A549 (cell line): ENCODE measurements at regions not wholly inside any gene's neighbourhood (a gene's known extent, or its start where the extent isn't known, plus 50 kb on each side); places are given as distances from the start of the nearest gene placed in this dataset.

Experiments used
- CBX8 ChIP-seq: fragments of 200-600 bp; sonication (generic); IDR thresholded peaks from 2 replicates; pipeline ENCODE4 v1.6.1; 2016
- CEBPB ChIP-seq, 2 experiments: fragments of >200 bp in 1 of 2; sonication (Bioruptor Twin) in 1 of 2; formaldehyde crosslinking in 1 of 2; IDR thresholded peaks; 2 replicates each; pipeline ENCODE4 v1.6.1; 2012 to 2016
- CHD2 ChIP-seq: fragments of 150-350 bp; IDR thresholded peaks from 2 replicates; pipeline ENCODE4 v1.6.1; 2014; ENCODE audit warnings: low read length; ENCODE audit not compliant: partially characterized antibody
- HOXB5 ChIP-seq: fragments of 250-450 bp; sonication (Bioruptor Pico); IDR thresholded peaks from 2 replicates; pipeline ENCODE4 v1.5.0; 2020; ENCODE audit warnings: mild to moderate bottlenecking, moderate library complexity
- KDM5A ChIP-seq: fragments of 200-600 bp; sonication (generic); IDR thresholded peaks from 2 replicates; pipeline ENCODE4 v1.6.1; 2016; ENCODE audit warnings: antibody characterized with exemption, mild to moderate bottlenecking
- MAZ ChIP-seq: fragments of 150-350 bp; IDR thresholded peaks from 2 replicates; pipeline ENCODE4 v1.6.1; 2014; ENCODE audit warnings: antibody characterized with exemption, low read depth, low read length, borderline replicate concordance
- MYC ChIP-seq: IDR thresholded peaks from 2 replicates; pipeline ENCODE4 v1.6.1; 2012; ENCODE audit warnings: mild to moderate bottlenecking, inconsistent platforms, low read length, improper control_type of control experiment, borderline replicate concordance
- RAD21 ChIP-seq, 2 experiments: fragments of >200 bp in 1 of 2; sonication (Bioruptor Twin) in 1 of 2; formaldehyde crosslinking in 1 of 2; IDR thresholded peaks in 1 of 2; conservative IDR thresholded peaks in 1 of 2; 2 replicates in 1 of 2; 3 replicates in 1 of 2; pipeline ENCODE4 v1.6.1; 2012 to 2018; ENCODE audit warnings: inconsistent platforms in 1 of 2
- SMC3 ChIP-seq: fragments of >200 bp; sonication (Bioruptor Twin); formaldehyde crosslinking; IDR thresholded peaks from 3 replicates; pipeline ENCODE4 v1.6.1; 2018; ENCODE audit warnings: inconsistent platforms
- SREBF2 ChIP-seq: fragments of 450-650 bp; IDR thresholded peaks from 2 replicates; pipeline ENCODE4 v1.6.1; 2014; ENCODE audit warnings: mild to moderate bottlenecking, moderate library complexity
- ZNF302 ChIP-seq: fragments of 250-450 bp; sonication (Bioruptor Pico); IDR thresholded peaks from 2 replicates; pipeline ENCODE4 v1.9.0; 2021; ENCODE audit warnings: inconsistent platforms, mild to moderate bottlenecking, moderate library complexity
- TF ChIP-seq, protein P1 (sequence below): fragments of >200 bp; sonication (Bioruptor Twin); formaldehyde crosslinking; IDR thresholded peaks from 3 replicates; pipeline ENCODE4 v1.5.1; 2016
- TF ChIP-seq, protein P2 (sequence below): IDR thresholded peaks from 2 replicates; pipeline ENCODE4 v1.6.1; 2012
- TF ChIP-seq, protein P3 (sequence below): fragments of 200-600 bp; sonication (generic); IDR thresholded peaks from 2 replicates; pipeline ENCODE4 v1.6.1; 2016; ENCODE audit warnings: antibody characterized with exemption, mild to moderate bottlenecking, moderate library complexity

DNA sequence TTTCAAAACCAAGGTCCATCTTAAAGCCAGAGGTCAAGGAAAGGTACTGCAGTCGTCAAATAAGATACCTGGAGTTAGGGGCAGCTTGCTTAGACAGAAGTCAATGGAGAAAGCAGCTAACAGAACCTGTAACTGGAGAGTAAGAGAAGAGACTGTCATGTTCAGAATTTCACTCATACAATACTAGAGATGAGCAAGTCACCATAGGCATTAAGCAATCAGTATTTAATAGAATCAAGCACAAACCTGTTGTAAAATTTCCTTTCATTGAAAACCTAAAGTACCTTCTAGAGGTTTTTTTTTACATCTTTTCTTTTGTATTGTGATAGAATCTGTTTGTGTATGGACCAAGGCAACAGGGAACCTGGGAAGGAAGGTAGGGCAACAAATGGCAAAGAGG lies 183.4 kb upstream of the ERBB4 start:
- TF ChIP-seq RAD21 (conservative IDR thresholded peaks at IDR 0.05 in 1 of 2, IDR thresholded peaks at IDR 0.05 in 1 of 2) (no peak), HOXB5 (no peak), CHD2 (no peak), SREBF2 (no peak), CEBPB (IDR thresholded peaks at IDR 0.05) (no peak), MAZ (no peak), SMC3 (no peak), KDM5A (no peak), ZNF302 (CRISPR knock-in tag) (no peak), CBX8 (no peak), MYC (no peak)
- TF ChIP-seq, protein P1, sequence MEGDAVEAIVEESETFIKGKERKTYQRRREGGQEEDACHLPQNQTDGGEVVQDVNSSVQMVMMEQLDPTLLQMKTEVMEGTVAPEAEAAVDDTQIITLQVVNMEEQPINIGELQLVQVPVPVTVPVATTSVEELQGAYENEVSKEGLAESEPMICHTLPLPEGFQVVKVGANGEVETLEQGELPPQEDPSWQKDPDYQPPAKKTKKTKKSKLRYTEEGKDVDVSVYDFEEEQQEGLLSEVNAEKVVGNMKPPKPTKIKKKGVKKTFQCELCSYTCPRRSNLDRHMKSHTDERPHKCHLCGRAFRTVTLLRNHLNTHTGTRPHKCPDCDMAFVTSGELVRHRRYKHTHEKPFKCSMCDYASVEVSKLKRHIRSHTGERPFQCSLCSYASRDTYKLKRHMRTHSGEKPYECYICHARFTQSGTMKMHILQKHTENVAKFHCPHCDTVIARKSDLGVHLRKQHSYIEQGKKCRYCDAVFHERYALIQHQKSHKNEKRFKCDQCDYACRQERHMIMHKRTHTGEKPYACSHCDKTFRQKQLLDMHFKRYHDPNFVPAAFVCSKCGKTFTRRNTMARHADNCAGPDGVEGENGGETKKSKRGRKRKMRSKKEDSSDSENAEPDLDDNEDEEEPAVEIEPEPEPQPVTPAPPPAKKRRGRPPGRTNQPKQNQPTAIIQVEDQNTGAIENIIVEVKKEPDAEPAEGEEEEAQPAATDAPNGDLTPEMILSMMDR, result no peak
- TF ChIP-seq, protein P2, sequence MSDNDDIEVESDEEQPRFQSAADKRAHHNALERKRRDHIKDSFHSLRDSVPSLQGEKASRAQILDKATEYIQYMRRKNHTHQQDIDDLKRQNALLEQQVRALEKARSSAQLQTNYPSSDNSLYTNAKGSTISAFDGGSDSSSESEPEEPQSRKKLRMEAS, result no peak
- TF ChIP-seq, protein P3, sequence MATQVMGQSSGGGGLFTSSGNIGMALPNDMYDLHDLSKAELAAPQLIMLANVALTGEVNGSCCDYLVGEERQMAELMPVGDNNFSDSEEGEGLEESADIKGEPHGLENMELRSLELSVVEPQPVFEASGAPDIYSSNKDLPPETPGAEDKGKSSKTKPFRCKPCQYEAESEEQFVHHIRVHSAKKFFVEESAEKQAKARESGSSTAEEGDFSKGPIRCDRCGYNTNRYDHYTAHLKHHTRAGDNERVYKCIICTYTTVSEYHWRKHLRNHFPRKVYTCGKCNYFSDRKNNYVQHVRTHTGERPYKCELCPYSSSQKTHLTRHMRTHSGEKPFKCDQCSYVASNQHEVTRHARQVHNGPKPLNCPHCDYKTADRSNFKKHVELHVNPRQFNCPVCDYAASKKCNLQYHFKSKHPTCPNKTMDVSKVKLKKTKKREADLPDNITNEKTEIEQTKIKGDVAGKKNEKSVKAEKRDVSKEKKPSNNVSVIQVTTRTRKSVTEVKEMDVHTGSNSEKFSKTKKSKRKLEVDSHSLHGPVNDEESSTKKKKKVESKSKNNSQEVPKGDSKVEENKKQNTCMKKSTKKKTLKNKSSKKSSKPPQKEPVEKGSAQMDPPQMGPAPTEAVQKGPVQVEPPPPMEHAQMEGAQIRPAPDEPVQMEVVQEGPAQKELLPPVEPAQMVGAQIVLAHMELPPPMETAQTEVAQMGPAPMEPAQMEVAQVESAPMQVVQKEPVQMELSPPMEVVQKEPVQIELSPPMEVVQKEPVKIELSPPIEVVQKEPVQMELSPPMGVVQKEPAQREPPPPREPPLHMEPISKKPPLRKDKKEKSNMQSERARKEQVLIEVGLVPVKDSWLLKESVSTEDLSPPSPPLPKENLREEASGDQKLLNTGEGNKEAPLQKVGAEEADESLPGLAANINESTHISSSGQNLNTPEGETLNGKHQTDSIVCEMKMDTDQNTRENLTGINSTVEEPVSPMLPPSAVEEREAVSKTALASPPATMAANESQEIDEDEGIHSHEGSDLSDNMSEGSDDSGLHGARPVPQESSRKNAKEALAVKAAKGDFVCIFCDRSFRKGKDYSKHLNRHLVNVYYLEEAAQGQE, result no peak
